ENCODE measurements at regions not wholly inside any gene's neighbourhood (a gene's known extent, or its start where the extent isn't known, plus 50 kb on each side); places are given as distances from the start of the nearest gene placed in this dataset.

GRCh38 chr12:28781671-28782652 is 367.1 kb upstream of the FAR2 start:
- TF ChIP-seq CTCF (IDR thresholded peaks at IDR 0.05 in 8 of 11, conservative IDR thresholded peaks at IDR 0.05 in 3 of 11) (no peak), POLR2A (IDR thresholded peaks at IDR 0.05) (no peak), POLR2AphosphoS5 (IDR thresholded peaks at IDR 0.05) (peak in 1 of 3 donors; percentile 55)

Data from spleen (tissue), 7 donors.